AG04449 (cell line): ENCODE measurements at regions not wholly inside any gene's neighbourhood (a gene's known extent, or its start where the extent isn't known, plus 50 kb on each side); places are given as distances from the start of the nearest gene placed in this dataset.

Experiments
- CTCF ChIA-PET: fragments of 350-600 bp; formaldehyde crosslinking; extraction: SDS; loops from one replicate; lab custom pipeline; 2021; ENCODE audit warnings: antibody characterized with exemption; lab: Yijun Ruan, JAX
- POLR2A ChIA-PET: fragments of 400-600, 350-600 bp; formaldehyde crosslinking; extraction: SDS; loops from one replicate; lab custom pipeline; 2020; ENCODE audit warnings: antibody characterized with exemption, inconsistent platforms; lab: Yijun Ruan, JAX
- DNase-seq: peaks from one replicate; pipeline ENCODE4 v3.0.0-alpha.2; 2010; ENCODE audit warnings: low read depth, low spot score
- H3K4me3 ChIP-seq: 2 replicates; pipeline ENCODE4 v1.5.1; 2011; ENCODE audit warnings: low read depth, mild to moderate bottlenecking, control low read depth, low read length
- CTCF ChIP-seq: IDR thresholded peaks from one replicate; pipeline ENCODE4 v1.5.1; 2011; ENCODE audit warnings: mild to moderate bottlenecking, moderate library complexity, low read length, control low read depth, inconsistent platforms; ENCODE audit not compliant: insufficient read depth; ENCODE audit errors: missing control alignments

GRCh38 chr13:67635754-67636153, 405.6 kb upstream of the PCDH9 start:
- TF ChIP-seq CTCF, result no peak
- no peak for DNase-seq
- ChIA-PET CTCF (no interaction called here), POLR2A (no interaction called here)
- H3K4me3 ChIP-seq, result no peak overlapping the region

GRCh38 chr13:67632590-67632989, 402.5 kb upstream of the PCDH9 start:
- no peak for TF ChIP-seq CTCF
- DNase-seq, result no peak
- H3K4me3 ChIP-seq, result no peak overlapping the region
- CTCF ChIA-PET, result no interaction called here
- POLR2A ChIA-PET, result no interaction called here

GRCh38 chr13:67630640-67631039, 400.5 kb upstream of the PCDH9 start:
- H3K4me3 ChIP-seq, result no peak overlapping the region
- POLR2A ChIA-PET, result no interaction called here
- DNase-seq, result no peak
- no peak for TF ChIP-seq CTCF
- CTCF ChIA-PET, result no interaction called here

GRCh38 chr13:67623630-67624029, 393.5 kb upstream of the PCDH9 start:
- CTCF ChIA-PET, result no interaction called here
- no peak for TF ChIP-seq CTCF
- no peak for DNase-seq
- no peak overlapping the region for H3K4me3 ChIP-seq
- POLR2A ChIA-PET, result no interaction called here

GRCh38 chr13:67620665-67621064, 390.5 kb upstream of the PCDH9 start:
- TF ChIP-seq CTCF, result no peak
- CTCF ChIA-PET, result no interaction called here
- POLR2A ChIA-PET, result no interaction called here
- no peak for DNase-seq
- no peak overlapping the region for H3K4me3 ChIP-seq

GRCh38 chr13:67619995-67620380, 389.9 kb upstream of the PCDH9 start:
- DNase-seq, result no peak
- ChIA-PET POLR2A (no interaction called here), CTCF (no interaction called here)
- TF ChIP-seq CTCF, result no peak
- no peak overlapping the region for H3K4me3 ChIP-seq
